Prostate gland (tissue), 2 donors: ENCODE measurements at regions not wholly inside any gene's neighbourhood (a gene's known extent, or its start where the extent isn't known, plus 50 kb on each side); places are given as distances from the start of the nearest gene placed in this dataset.

ENCODE experiments used
- DNase-seq: peaks from one replicate; pipeline ENCODE4 v3.0.0-alpha.2; 2019; ENCODE audit warnings: low spot score
- H3K27ac ChIP-seq, 2 donors: fragments of 200-600 bp; sonication (generic); 2 replicates each; pipeline ENCODE4 v1.5.1; 2017 to 2019
- H3K27me3 ChIP-seq: fragments of 200-600 bp; sonication (generic); replicated peaks from 2 replicates; pipeline ENCODE4 v1.5.1; 2019; ENCODE audit not compliant: insufficient read depth
- H3K36me3 ChIP-seq, 2 donors: fragments of 200-600 bp; sonication (generic); 1 replicate in 1 of 2; 2 replicates in 1 of 2; pipeline versions ENCODE4 v1.5.1 to v1.8.1; 2017 to 2019
- H3K4me1 ChIP-seq: fragments of 200-600 bp; sonication (generic); replicated peaks from 2 replicates; pipeline ENCODE4 v1.5.1; 2019
- H3K4me3 ChIP-seq, 2 donors: fragments of 200-600 bp; sonication (generic); 2 replicates each; pipeline ENCODE4 v1.5.1; 2017 to 2019
- H3K9me3 ChIP-seq: fragments of 200-600 bp; sonication (generic); 2 replicates; pipeline ENCODE4 v1.5.1; 2017
- CTCF ChIP-seq, 4 experiments: fragments of 200-600 bp in 2 of 4; fragments of 450-650 bp in 2 of 4; sonication (generic) in 2 of 4; IDR thresholded peaks; 1 replicate in 3 of 4; 2 replicates in 1 of 4; pipeline ENCODE4 v1.5.1; 2016 to 2019; ENCODE audit warnings: antibody characterized with exemption in 4 of 4, mild to moderate bottlenecking in 2 of 4, moderate library complexity in 2 of 4
- POLR2A ChIP-seq: fragments of 450-650 bp; IDR thresholded peaks from one replicate; pipeline ENCODE4 v1.6.1; 2016; ENCODE audit warnings: antibody characterized with exemption, mild to moderate bottlenecking
- POLR2AphosphoS5 ChIP-seq: sonication (generic); formaldehyde crosslinking; IDR thresholded peaks from one replicate; pipeline ENCODE4 v1.6.1; 2017; ENCODE audit warnings: antibody characterized with exemption
- WGBS: methylation state at CpG from one replicate; pipeline ENCODE4 v1.1.5; 2018; 5-methylcytosine and 5-hydroxymethylcytosine counted together
- intact Hi-C: fragments of 100-400 bp; cut with DNase I; formaldehyde crosslinking; loops from one replicate; pipeline ENCODE4 v1.14.2; 2022

GRCh38 chr5:135644816-135645215 is 66.0 kb upstream of the CXCL14 start:
- WGBS: 78% methylated on average over 6 of the region's 6 CpGs
- intact Hi-C loops: no loop called here
- DNase-seq: no peak
- TF ChIP-seq POLR2A: no peak
- TF ChIP-seq POLR2AphosphoS5: no peak
- TF ChIP-seq CTCF (IDR thresholded peaks at IDR 0.05): no peak
- no peak overlapping the region for H3K27ac ChIP-seq
- no peak overlapping the region for H3K4me3 ChIP-seq
- H3K36me3 ChIP-seq: no peaks in the 10 kb centered on the region
- no peaks in the 10 kb centered on the region for H3K9me3 ChIP-seq
- no peaks in the 10 kb centered on the region for H3K4me1 ChIP-seq
- H3K27me3 ChIP-seq: no peaks in the 10 kb centered on the region

DNA sequence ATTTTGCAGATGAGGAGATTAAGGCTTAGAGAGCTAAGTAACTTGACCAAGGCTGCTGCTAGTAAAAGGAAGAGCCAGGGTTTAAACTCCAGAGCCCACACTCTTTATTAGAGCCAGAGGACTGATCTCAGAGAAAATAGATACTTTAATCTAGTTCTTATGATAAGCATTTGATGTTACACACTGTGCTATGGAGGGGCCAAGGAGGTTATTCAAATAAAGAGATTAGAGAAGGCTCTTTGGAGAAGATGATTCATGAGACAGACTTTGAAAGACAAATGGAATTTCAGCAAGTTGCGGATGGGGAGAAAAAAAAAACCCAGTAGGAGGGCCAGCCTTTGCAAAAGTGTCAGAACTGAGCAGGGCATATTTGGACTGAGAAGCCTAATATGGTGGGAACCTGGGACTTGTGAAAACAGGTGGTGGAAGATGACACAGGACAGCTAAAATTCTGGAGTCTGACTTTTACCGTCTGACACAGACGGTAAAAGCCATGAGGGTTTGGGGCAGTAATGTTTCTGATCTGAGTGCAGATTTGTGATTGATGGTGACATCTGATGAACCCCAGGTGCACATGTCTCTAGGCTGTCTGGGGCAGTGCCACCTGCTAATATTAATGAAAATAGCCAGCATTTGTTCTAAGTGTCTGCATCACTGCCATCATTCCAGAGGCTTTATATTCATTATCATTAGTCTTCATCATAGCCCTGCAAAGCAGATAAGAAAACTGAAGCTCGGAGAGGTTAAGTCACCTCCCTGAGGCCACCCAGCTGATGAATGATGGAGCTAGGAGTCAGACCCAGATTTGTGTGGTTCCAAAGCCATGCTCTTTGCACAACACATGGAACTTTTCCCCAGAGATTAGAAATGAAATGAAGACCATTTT is 65.3 kb upstream of the CXCL14 start:
- WGBS: 76% methylated on average over 4 of the region's 4 CpGs
- intact Hi-C loops: no loop called here
- no peak overlapping the region for H3K27ac ChIP-seq

DNA sequence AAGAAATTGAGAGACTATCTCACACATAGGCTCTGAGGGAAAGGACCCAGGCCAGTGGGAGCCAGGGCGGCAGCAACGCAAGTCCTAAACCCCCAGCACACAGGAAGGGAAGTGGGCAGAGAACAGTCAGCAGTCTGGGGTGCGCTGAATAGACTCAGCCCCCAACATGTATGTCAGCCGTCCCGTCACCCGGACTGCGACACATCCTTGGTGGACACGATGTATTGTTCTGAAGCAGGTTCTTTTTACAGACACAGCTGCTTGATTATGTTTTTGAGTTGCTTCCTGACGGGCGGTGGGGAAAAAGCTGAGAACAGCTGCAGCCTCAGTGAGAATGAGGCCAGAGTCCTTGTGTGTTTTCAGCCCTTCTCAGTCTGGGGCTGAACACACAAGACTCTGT is 64.1 kb upstream of the CXCL14 start:
- intact Hi-C loops: no loop called here
- Histone ChIP-seq H3K36me3 (no peaks in the 10 kb centered on the region), H3K4me1 (no peaks in the 10 kb centered on the region), H3K27me3 (no peaks in the 10 kb centered on the region), H3K9me3 (no peaks in the 10 kb centered on the region), H3K27ac (no peak overlapping the region), H3K4me3 (no peak overlapping the region)
- no peak for DNase-seq
- TF ChIP-seq POLR2AphosphoS5: no peak
- no peak for TF ChIP-seq CTCF (IDR thresholded peaks at IDR 0.05)
- no peak for TF ChIP-seq POLR2A
- WGBS: 95% methylated on average over 10 of the region's 10 CpGs

More for the DNA sequence above, 65.3 kb upstream of the CXCL14 start:
- Histone ChIP-seq H3K36me3 (no peaks in the 10 kb centered on the region), H3K4me1 (no peaks in the 10 kb centered on the region), H3K9me3 (no peaks in the 10 kb centered on the region), H3K27me3 (no peaks in the 10 kb centered on the region), H3K4me3 (no peak overlapping the region)
- no peak for TF ChIP-seq POLR2A
- TF ChIP-seq POLR2AphosphoS5: no peak
- no peak for TF ChIP-seq CTCF (IDR thresholded peaks at IDR 0.05)
- no peak for DNase-seq

DNA sequence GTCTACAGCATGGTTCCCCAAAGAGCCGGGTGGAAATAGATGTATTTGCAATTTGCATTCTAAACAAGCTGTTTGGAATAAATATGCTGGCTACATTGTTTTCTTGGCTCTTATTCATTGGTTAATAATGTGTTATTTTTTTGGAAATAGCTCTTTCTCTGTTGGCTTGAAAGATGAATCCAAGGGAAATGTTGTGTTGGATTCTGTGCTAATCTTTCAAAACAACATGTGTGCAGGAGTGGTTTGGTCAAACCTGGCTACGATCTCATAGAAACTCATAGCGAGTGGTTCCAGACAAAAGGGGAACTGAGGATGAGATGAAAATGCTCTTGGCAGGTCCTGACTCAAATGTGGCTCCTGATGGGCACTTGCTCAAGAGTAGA is 63.7 kb upstream of the CXCL14 start:
- Histone ChIP-seq H3K9me3 (no peaks in the 10 kb centered on the region), H3K27me3 (no peaks in the 10 kb centered on the region), H3K4me1 (no peaks in the 10 kb centered on the region), H3K4me3 (no peak overlapping the region), H3K27ac (no peak overlapping the region), H3K36me3 (no peaks in the 10 kb centered on the region)
- 85% methylated on average over 3 of the region's 3 CpGs for WGBS
- TF ChIP-seq CTCF (IDR thresholded peaks at IDR 0.05): no peak
- TF ChIP-seq POLR2A: no peak
- no peak for TF ChIP-seq POLR2AphosphoS5
- DNase-seq: no peak
- intact Hi-C loops: no loop called here
